Panc1 (cell line): ENCODE measurements at regions not wholly inside any gene's neighbourhood (a gene's known extent, or its start where the extent isn't known, plus 50 kb on each side); places are given as distances from the start of the nearest gene placed in this dataset.

ENCODE experiments used
- ATAC-seq: fragments of 200-7000 bp; cut with Tn5 transposase; 2 replicates; pipeline ENCODE4 v1.9.1; 2020; ENCODE audit warnings: mild to moderate bottlenecking, moderate library complexity
- BruUV-seq: library from RNA; stranded (reverse); fragments of 400-500 nt; replicated peaks from 2 replicates; lab custom pipeline; 2021; lab: Mats Ljungman, UMichigan
- CTCF ChIA-PET: fragments of 300-600 bp; sonication (Branson Sonifier 250); formaldehyde crosslinking; loops from one replicate; lab custom pipeline; 2022; ENCODE audit warnings: antibody characterized with exemption; lab: Charles Lee
- POLR2A ChIA-PET: fragments of 300-600 bp; sonication (Branson Sonifier 250); formaldehyde crosslinking; loops from one replicate; lab custom pipeline; 2022; ENCODE audit warnings: antibody characterized with exemption; lab: Charles Lee
- DNase-seq: peaks from one replicate; pipeline ENCODE4 v3.0.0-alpha.2; 2010; ENCODE audit warnings: low read depth, low spot score
- H3K27ac ChIP-seq: 2 replicates; pipeline ENCODE4 v1.5.1; 2011; ENCODE audit warnings: mild to moderate bottlenecking, low read length, inconsistent platforms
- H3K27me3 ChIP-seq: fragments of 200-500 bp; sonication (Bioruptor generic); 2 replicates; pipeline ENCODE4 v1.6.0; 2014; ENCODE audit warnings: low read length, inconsistent platforms; ENCODE audit not compliant: control insufficient read depth, insufficient read depth
- H3K36me3 ChIP-seq: fragments of 200-500 bp; sonication (Bioruptor generic); 2 replicates; pipeline ENCODE4 v1.5.1; 2014; ENCODE audit warnings: inconsistent platforms, mild to moderate bottlenecking, low read length, moderate library complexity; ENCODE audit not compliant: control insufficient read depth, insufficient read depth
- H3K4me1 ChIP-seq: 2 replicates; pipeline ENCODE4 v1.5.1; 2011; ENCODE audit warnings: inconsistent platforms, mild to moderate bottlenecking, low read length, moderate library complexity; ENCODE audit not compliant: control insufficient read depth, insufficient read depth
- H3K4me3 ChIP-seq, 2 experiments: 2 replicates each; pipeline ENCODE4 v1.5.1; 2011 to 2012; ENCODE audit warnings: low read depth in 2 of 2, low read length in 2 of 2, mild to moderate bottlenecking in 2 of 2, inconsistent platforms in 1 of 2, moderate library complexity in 1 of 2
- H3K9me3 ChIP-seq: fragments of 200-500 bp; sonication (Bioruptor generic); 2 replicates; pipeline ENCODE4 v1.5.1; 2014; ENCODE audit warnings: low read depth, mild to moderate bottlenecking, inconsistent platforms, low read length, moderate library complexity; ENCODE audit not compliant: control insufficient read depth, insufficient read depth
- POLR2AphosphoS5 ChIP-seq: IDR thresholded peaks from 2 replicates; pipeline ENCODE4 v1.6.1; 2012; ENCODE audit warnings: mild to moderate bottlenecking, low read depth, low read length, moderate library complexity
- SIN3A ChIP-seq: IDR thresholded peaks from 2 replicates; pipeline ENCODE4 v1.6.1; 2012; ENCODE audit warnings: low read depth, mild to moderate bottlenecking, low read length, moderate library complexity, borderline replicate concordance; ENCODE audit not compliant: insufficient read depth
- TCF7L2 ChIP-seq: IDR thresholded peaks from 2 replicates; pipeline ENCODE4 v1.6.1; 2011; ENCODE audit warnings: mild to moderate bottlenecking, low read depth, low read length, inconsistent platforms
- in situ Hi-C: cut with HindIII; loops from 2 replicates; pipeline ENCODE4 v1.10.0; 2016; ENCODE audit warnings: low sequenced_read_pairs, low pct_unique_long_range_greater_than_20kb
- intact Hi-C: fragments of 100-400 bp; cut with micrococcal nuclease; formaldehyde crosslinking; loops from one replicate; pipeline ENCODE4 v1.10.0; 2022; ENCODE audit not compliant: unreplicated experiment
- TF ChIP-seq, protein P1 (sequence below), 2 experiments: IDR thresholded peaks; 2 replicates each; pipeline ENCODE4 v1.6.1; 2011 to 2012; ENCODE audit warnings: low read depth in 2 of 2, control low read depth in 1 of 2, low read length in 1 of 2, mild to moderate bottlenecking in 1 of 2, moderate library complexity in 1 of 2; ENCODE audit not compliant: insufficient read depth in 1 of 2
- TF ChIP-seq, protein P2 (sequence below): fragments of 450-650 bp; IDR thresholded peaks from 2 replicates; pipeline ENCODE4 v1.5.1; 2017; ENCODE audit warnings: mild to moderate bottlenecking

DNA sequence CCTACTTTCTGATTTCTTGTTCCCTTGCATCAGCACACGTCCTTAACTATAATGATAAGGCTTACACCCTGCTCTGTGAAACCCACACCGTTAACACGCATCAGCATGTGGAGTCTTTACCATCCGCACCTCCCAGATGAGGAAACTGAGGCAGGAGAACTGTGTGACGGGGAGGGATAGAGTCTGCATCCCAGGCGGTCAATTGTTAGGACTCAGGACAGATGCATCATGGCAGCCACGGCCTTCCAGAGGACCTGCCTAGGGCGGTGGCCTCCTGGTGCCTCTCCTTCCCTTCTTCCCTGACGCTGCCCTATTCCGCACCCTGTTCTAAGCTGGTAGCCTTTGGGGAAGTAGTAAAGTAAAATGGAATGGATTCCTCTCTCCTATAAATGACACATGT is 326.0 kb downstream of the TEX29 start:
- Histone ChIP-seq H3K27me3 (peaks cover 12% of the 10 kb centered on the region), H3K36me3 (no peaks in the 10 kb centered on the region), H3K4me3 (no peak overlapping the region), H3K27ac (no peak overlapping the region), H3K4me1 (no peaks in the 10 kb centered on the region), H3K9me3 (no peaks in the 10 kb centered on the region)
- TF ChIP-seq, protein P1, sequence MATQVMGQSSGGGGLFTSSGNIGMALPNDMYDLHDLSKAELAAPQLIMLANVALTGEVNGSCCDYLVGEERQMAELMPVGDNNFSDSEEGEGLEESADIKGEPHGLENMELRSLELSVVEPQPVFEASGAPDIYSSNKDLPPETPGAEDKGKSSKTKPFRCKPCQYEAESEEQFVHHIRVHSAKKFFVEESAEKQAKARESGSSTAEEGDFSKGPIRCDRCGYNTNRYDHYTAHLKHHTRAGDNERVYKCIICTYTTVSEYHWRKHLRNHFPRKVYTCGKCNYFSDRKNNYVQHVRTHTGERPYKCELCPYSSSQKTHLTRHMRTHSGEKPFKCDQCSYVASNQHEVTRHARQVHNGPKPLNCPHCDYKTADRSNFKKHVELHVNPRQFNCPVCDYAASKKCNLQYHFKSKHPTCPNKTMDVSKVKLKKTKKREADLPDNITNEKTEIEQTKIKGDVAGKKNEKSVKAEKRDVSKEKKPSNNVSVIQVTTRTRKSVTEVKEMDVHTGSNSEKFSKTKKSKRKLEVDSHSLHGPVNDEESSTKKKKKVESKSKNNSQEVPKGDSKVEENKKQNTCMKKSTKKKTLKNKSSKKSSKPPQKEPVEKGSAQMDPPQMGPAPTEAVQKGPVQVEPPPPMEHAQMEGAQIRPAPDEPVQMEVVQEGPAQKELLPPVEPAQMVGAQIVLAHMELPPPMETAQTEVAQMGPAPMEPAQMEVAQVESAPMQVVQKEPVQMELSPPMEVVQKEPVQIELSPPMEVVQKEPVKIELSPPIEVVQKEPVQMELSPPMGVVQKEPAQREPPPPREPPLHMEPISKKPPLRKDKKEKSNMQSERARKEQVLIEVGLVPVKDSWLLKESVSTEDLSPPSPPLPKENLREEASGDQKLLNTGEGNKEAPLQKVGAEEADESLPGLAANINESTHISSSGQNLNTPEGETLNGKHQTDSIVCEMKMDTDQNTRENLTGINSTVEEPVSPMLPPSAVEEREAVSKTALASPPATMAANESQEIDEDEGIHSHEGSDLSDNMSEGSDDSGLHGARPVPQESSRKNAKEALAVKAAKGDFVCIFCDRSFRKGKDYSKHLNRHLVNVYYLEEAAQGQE (IDR thresholded peaks at IDR 0.05; ENCODE audit: insufficient read depth in 1 of 2, low read depth in 2 of 2, low read length in 1 of 2) = no peak
- TF ChIP-seq, protein P2, sequence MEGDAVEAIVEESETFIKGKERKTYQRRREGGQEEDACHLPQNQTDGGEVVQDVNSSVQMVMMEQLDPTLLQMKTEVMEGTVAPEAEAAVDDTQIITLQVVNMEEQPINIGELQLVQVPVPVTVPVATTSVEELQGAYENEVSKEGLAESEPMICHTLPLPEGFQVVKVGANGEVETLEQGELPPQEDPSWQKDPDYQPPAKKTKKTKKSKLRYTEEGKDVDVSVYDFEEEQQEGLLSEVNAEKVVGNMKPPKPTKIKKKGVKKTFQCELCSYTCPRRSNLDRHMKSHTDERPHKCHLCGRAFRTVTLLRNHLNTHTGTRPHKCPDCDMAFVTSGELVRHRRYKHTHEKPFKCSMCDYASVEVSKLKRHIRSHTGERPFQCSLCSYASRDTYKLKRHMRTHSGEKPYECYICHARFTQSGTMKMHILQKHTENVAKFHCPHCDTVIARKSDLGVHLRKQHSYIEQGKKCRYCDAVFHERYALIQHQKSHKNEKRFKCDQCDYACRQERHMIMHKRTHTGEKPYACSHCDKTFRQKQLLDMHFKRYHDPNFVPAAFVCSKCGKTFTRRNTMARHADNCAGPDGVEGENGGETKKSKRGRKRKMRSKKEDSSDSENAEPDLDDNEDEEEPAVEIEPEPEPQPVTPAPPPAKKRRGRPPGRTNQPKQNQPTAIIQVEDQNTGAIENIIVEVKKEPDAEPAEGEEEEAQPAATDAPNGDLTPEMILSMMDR = no peak
- TF ChIP-seq TCF7L2 = no peak
- TF ChIP-seq SIN3A = no peak
- TF ChIP-seq POLR2AphosphoS5 = no peak
- POLR2A ChIA-PET = no interaction called here
- ATAC-seq (no peak), DNase-seq (no peak)
- intact Hi-C loops = no loop called here
- no TSS peak for BruUV-seq
- CTCF ChIA-PET = no interaction called here
- in situ Hi-C loops = no loop called here

DNA sequence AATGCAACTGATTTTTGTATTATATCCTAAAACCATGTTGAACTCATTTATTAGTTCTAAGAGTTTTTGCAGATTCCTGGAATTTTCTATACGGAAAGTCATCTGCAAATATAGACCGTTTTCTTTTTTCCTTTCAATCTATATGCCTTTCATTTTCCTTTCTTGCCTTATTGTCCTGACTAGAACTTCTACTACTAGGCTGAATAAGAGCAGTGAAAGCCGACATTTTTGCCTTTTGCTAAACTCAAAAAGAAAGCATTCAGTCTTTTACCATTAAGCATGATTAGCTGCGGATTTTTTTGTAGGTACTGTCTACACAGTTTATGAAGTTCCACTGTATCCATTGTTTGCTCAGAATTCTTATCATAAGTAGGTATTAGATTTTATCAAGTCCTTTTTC is 328.4 kb downstream of the TEX29 start:
- no peak overlapping the region for H3K27ac ChIP-seq
- H3K36me3 ChIP-seq = no peaks in the 10 kb centered on the region
- peaks cover 13% of the 10 kb centered on the region for H3K27me3 ChIP-seq
- POLR2A ChIA-PET = no interaction called here
- no peaks in the 10 kb centered on the region for H3K9me3 ChIP-seq
- H3K4me1 ChIP-seq = no peaks in the 10 kb centered on the region
- no peak overlapping the region for H3K4me3 ChIP-seq
- DNase-seq = no peak
- in situ Hi-C loops = no loop called here
- TF ChIP-seq TCF7L2 (no peak), POLR2AphosphoS5 (no peak)
- TF ChIP-seq, protein P1 (IDR thresholded peaks at IDR 0.05; ENCODE audit: insufficient read depth in 1 of 2, low read depth in 2 of 2, low read length in 1 of 2) = no peak
- no peak for ATAC-seq
- no TSS peak for BruUV-seq
- CTCF ChIA-PET = no interaction called here
- intact Hi-C loops = no loop called here
